Type B pancreatic cell (in vitro differentiated cells): ENCODE measurements at regions not wholly inside any gene's neighbourhood (a gene's known extent, or its start where the extent isn't known, plus 50 kb on each side); places are given as distances from the start of the nearest gene placed in this dataset.
"Not testable (repeated sequence)": the region's sequence is repeated elsewhere in the genome, so short reads cannot be mapped to it uniquely, and the experiment has no call there.

Experiments
- DNase-seq: peaks from one replicate; pipeline ENCODE4 v3.0.0; 2021; ENCODE audit warnings: mixed read lengths; ENCODE audit not compliant: unreplicated experiment; ENCODE audit errors: extremely low spot score
- H3K27ac Mint-ChIP-seq: 2 replicates; pipeline ENCODE4 v1.8.0; 2021; ENCODE audit warnings: mild to moderate bottlenecking, mixed read lengths
- H3K27me3 Mint-ChIP-seq: 2 replicates; pipeline ENCODE4 v1.8.0; 2021; ENCODE audit warnings: mixed read lengths
- H3K36me3 Mint-ChIP-seq: 2 replicates; pipeline ENCODE4 v1.8.0; 2021; ENCODE audit warnings: mixed read lengths
- H3K4me1 Mint-ChIP-seq: one replicate; pipeline ENCODE4 v1.8.0; 2021; ENCODE audit warnings: mixed read lengths; ENCODE audit not compliant: unreplicated experiment
- H3K4me3 Mint-ChIP-seq: 2 replicates; pipeline ENCODE4 v1.8.0; 2021; ENCODE audit warnings: mild to moderate bottlenecking, mixed read lengths
- H3K9me3 Mint-ChIP-seq: 2 replicates; pipeline ENCODE4 v1.8.0; 2021; ENCODE audit warnings: mixed read lengths
- TF ChIP-seq, protein P1 (sequence below): fragments of 200-600 bp; sonication (generic); conservative IDR thresholded peaks from 2 replicates; pipeline ENCODE4 v1.5.0; 2021; ENCODE audit warnings: antibody characterized with exemption, mild to moderate bottlenecking

DNA sequence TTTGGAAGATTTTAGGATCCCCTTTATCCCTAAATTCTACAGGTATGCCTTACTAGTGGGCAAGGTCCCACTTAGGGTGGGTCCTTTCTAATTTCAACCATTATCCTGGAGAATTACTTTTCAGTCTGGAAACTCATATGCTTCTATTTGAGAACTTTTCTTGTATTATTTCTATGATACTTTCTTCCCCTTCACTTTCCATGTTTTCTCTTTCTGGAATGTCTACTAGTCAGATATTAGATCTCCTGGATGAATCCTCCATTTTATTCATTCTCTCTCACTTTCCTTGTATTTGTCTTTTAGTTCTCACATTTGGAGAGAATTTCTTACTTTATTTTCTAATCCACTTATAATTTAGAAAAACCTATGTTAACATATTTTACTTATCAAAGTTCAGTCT is 83.9 kb upstream of the SIPA1L2 start:
- no peak overlapping the region for H3K27ac Mint-ChIP-seq
- no peaks in the 10 kb centered on the region for H3K27me3 Mint-ChIP-seq
- no peaks in the 10 kb centered on the region for H3K9me3 Mint-ChIP-seq
- no peak overlapping the region for H3K4me3 Mint-ChIP-seq
- DNase-seq = no peak
- no peaks in the 10 kb centered on the region for H3K36me3 Mint-ChIP-seq
- TF ChIP-seq, protein P1, sequence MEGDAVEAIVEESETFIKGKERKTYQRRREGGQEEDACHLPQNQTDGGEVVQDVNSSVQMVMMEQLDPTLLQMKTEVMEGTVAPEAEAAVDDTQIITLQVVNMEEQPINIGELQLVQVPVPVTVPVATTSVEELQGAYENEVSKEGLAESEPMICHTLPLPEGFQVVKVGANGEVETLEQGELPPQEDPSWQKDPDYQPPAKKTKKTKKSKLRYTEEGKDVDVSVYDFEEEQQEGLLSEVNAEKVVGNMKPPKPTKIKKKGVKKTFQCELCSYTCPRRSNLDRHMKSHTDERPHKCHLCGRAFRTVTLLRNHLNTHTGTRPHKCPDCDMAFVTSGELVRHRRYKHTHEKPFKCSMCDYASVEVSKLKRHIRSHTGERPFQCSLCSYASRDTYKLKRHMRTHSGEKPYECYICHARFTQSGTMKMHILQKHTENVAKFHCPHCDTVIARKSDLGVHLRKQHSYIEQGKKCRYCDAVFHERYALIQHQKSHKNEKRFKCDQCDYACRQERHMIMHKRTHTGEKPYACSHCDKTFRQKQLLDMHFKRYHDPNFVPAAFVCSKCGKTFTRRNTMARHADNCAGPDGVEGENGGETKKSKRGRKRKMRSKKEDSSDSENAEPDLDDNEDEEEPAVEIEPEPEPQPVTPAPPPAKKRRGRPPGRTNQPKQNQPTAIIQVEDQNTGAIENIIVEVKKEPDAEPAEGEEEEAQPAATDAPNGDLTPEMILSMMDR = no peak
- H3K4me1 Mint-ChIP-seq = no peaks in the 10 kb centered on the region

GRCh38 chr1:232715154-232715553 is 85.2 kb upstream of the SIPA1L2 start:
- Mint-ChIP-seq H3K27me3 (no peaks in the 10 kb centered on the region), H3K4me1 (peaks cover 2% of the 10 kb centered on the region), H3K36me3 (peaks cover 2% of the 10 kb centered on the region), H3K4me3 (no peak overlapping the region), H3K27ac (no peak overlapping the region), H3K9me3 (peaks cover 3% of the 10 kb centered on the region)
- TF ChIP-seq, protein P1 = no peak
- no peak for DNase-seq

GRCh38 chr1:232717911-232718310 is 87.3 kb upstream of the MAP10 start:
- H3K4me3 Mint-ChIP-seq, H3K4me1 Mint-ChIP-seq, H3K27ac Mint-ChIP-seq, DNase-seq, H3K27me3 Mint-ChIP-seq, H3K36me3 Mint-ChIP-seq: not testable (repeated sequence)
- peaks cover 10% of the 10 kb centered on the region for H3K9me3 Mint-ChIP-seq

GRCh38 chr1:232718928-232719927 is 86.0 kb upstream of the MAP10 start:
- peaks cover 4% of the 10 kb centered on the region for H3K4me1 Mint-ChIP-seq
- peaks cover 3% of the 10 kb centered on the region for H3K27me3 Mint-ChIP-seq
- peaks cover 11% of the 10 kb centered on the region for H3K9me3 Mint-ChIP-seq
- H3K4me3 Mint-ChIP-seq = no peak overlapping the region
- TF ChIP-seq, protein P1 = no peak
- no peak for DNase-seq
- H3K36me3 Mint-ChIP-seq = peaks cover 5% of the 10 kb centered on the region
- no peak overlapping the region for H3K27ac Mint-ChIP-seq

GRCh38 chr1:232722626-232723025 is 82.6 kb upstream of the MAP10 start:
- Mint-ChIP-seq H3K4me1 (peaks cover 4% of the 10 kb centered on the region), H3K36me3 (peaks cover 5% of the 10 kb centered on the region), H3K27ac (no peak overlapping the region), H3K27me3 (peaks cover 3% of the 10 kb centered on the region), H3K9me3 (peaks cover 11% of the 10 kb centered on the region), H3K4me3 (no peak overlapping the region)
- TF ChIP-seq, protein P1 = no peak
- no peak for DNase-seq

DNA sequence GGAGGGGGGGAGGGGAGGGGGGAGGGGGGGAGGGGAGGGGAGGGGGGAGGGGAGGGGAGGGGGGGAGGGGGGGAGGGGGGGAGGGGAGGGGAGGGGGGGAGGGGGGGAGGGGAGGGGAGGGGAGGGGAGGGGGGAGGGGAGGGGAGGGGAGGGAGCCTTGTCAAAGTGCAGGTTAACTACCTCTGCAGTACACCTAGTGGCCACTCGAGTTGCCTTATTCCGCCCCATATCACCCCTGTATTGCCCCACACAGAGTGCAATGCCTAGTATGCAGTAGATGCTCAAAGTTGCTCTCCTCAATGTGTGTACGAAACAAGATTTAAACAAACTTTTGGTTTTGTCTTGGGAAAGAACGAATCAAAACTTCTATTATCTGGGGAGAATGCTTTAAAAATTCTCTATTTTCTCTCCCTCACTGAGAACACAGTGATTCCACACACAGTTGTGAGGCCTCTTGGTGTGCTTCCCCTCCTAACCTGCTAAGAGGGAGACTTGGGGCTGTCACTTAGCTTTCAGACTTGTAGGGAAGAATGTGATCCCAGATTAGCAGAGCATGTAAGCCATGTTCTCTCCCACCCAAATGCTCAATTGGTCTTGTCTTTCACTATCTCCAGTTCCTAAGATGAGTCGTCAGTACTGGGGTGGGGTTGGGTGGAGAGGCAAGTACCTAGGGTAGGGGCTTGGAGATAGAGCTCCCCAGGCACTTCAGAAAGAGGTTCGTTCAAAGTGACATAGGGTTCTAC is 79.7 kb upstream of the MAP10 start:
- DNase-seq = no peak
- TF ChIP-seq, protein P1 = peak; percentile 16
- Mint-ChIP-seq H3K27ac (no peak overlapping the region), H3K27me3 (peaks cover 3% of the 10 kb centered on the region), H3K4me3 (no peak overlapping the region), H3K36me3 (no peaks in the 10 kb centered on the region), H3K4me1 (peaks cover 12% of the 10 kb centered on the region), H3K9me3 (peaks cover 5% of the 10 kb centered on the region)
